NCI-H146 treated with DMSO at 0.1 percent for 48 hours (cell line): ENCODE measurements at regions not wholly inside any gene's neighbourhood (a gene's known extent, or its start where the extent isn't known, plus 50 kb on each side); places are given as distances from the start of the nearest gene placed in this dataset.
A peak's percentile ranks its signal among the peaks of the same experiment; 100 is the strongest.

ENCODE experiments used
- DNase-seq: peaks from one replicate; lab custom pipeline; 2025; ENCODE audit not compliant: unreplicated experiment; lab: John Stamatoyannopoulos, UW

DNA sequence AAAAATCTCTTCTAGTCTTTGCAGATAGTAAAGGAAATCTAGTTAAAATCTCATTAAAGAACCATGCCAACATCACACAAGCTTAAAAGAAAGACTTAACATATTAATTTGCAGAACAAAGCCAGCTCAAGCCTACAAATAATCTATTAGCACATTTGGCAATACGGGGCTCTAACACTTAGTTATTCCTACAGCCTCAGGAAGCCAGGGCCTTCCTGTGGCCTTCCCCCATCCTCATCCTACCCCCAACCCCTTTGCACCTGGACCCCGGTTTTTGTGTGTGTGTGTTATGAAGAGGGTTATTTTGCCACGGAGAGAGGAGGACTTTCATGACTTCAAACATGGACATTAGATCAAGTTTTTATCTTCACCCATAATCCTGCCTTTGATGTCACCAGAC lies 64.6 kb downstream of the FOXB2 start:
- no peak for DNase-seq

- no peak for DNase-seq
Measured at GRCh38 chr9:77085416-77085815, 66.0 kb downstream of the FOXB2 start.

DNA sequence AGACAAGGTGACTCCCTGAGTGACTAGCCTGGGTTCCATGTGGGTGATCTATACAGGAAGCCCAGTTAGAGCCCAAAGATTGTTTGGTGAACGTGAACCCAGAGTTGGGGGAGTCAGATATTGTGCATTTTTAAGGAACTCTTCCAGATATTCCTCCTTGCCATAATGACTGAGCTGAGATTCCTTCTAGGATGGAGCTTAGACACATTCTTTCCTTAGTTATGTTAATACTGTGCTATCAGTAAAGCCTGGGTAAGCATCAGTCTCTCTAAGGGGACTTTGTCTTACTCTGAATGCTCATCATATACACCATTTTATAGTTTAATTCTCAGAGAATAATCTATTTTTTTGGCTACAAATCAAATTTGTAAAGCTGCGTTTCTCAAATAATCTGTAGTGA lies 68.1 kb downstream of the FOXB2 start:
- no peak for DNase-seq

GRCh38 chr9:77092536-77092935 lies 73.1 kb downstream of the FOXB2 start:
- DNase-seq: no peak

- DNase-seq: no peak
Measured at GRCh38 chr9:77094150-77094549, 74.7 kb downstream of the FOXB2 start.

- no peak for DNase-seq
Measured at GRCh38 chr9:77097335-77097734, 77.9 kb downstream of the FOXB2 start.

DNA sequence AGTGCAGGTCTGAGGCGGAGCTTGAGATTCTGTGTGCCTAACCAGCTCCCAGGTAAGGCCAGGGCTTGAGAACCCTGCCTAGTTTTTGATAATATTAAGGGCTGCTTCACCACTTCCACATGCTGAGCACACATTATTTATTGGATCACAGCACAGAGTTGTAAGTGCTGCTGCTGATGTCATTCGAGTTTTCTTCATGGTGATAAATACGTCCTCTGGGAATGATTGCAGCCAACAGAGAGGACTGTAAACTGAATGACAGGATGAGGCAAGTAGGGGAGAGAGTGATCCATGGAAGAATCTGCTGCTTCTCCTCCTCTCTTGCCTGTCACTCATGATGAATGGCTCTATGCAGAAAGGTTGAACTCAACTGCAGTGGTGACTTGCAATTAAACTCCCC lies 77.9 kb upstream of the VPS13A start:
- DNase-seq: no peak

DNA sequence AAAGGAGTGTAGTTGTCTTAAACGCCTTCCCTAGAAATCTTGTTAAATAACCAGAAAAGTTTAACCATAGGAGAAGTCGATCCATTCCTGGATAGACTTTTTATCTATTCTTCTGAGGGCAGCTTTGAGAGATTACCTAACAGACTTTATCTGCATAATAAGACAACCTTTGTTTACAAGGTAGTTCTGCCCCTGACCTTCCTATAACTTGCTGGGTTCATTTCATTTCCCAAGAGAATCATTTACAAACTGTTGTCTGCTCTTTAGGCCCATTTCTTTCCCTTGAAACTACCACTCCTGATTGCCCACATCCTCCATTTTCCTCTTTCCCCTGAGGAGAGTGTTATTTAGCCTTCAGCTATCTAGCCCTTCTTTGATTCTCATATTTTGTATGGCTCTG lies 65.9 kb upstream of the VPS13A start:
- no peak for DNase-seq

DNA sequence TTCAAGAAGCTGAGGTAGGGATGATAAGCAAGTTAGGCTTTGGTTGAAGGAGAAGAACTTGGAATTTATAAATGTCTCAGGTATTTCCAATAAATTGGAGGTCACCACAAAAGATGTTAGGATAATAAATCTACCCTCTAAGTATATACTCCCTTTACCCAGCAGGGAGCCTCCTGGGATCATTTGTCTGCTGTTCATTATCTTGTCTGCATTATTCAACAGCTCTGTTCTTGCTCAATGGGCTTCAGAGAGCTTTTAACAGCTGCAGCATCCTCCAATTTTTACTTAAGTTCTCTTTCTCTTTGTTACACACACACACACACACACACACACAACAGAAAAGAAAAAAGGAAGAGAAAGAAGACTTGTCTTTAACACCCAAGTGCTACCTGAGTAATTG lies 51.7 kb upstream of the VPS13A start:
- peak; percentile 34 for DNase-seq

GRCh38 chr9:77127071-77127470 lies 50.3 kb upstream of the VPS13A start:
- no peak for DNase-seq
